Sigmoid colon (tissue), 3 donors: ENCODE measurements at regions not wholly inside any gene's neighbourhood (a gene's known extent, or its start where the extent isn't known, plus 50 kb on each side); places are given as distances from the start of the nearest gene placed in this dataset.

Source experiments
- CTCF ChIP-seq, 4 experiments: fragments of 450-650 bp in 3 of 4; fragments of 200-600 bp in 1 of 4; IDR thresholded peaks; one replicate each; pipeline ENCODE4 v1.5.1; 2016 to 2019; ENCODE audit warnings: antibody characterized with exemption in 4 of 4, mild to moderate bottlenecking in 3 of 4, moderate library complexity in 2 of 4
- POLR2A ChIP-seq, 2 donors: fragments of 450-650 bp; IDR thresholded peaks; one replicate each; pipeline ENCODE4 v1.6.1; 2016; ENCODE audit warnings: antibody characterized with exemption in 2 of 2, mild to moderate bottlenecking in 2 of 2, moderate library complexity in 2 of 2

GRCh38 chr3:194032828-194033435, 103.0 kb upstream of the HES1 start:
- no peak for TF ChIP-seq CTCF (IDR thresholded peaks at IDR 0.05)
- TF ChIP-seq POLR2A (IDR thresholded peaks at IDR 0.05), result no peak
